HepG2 (cell line): ENCODE measurements at regions not wholly inside any gene's neighbourhood (a gene's known extent, or its start where the extent isn't known, plus 50 kb on each side); places are given as distances from the start of the nearest gene placed in this dataset.

Experiments
- ATAC-seq: fragments of 200-7000 bp; cut with Tn5 transposase; 3 replicates; pipeline ENCODE4 v1.9.1; 2020; ENCODE audit warnings: mild to moderate bottlenecking, moderate library complexity
- BruUV-seq: library from RNA; stranded (reverse); fragments of 400-500 nt; replicated peaks from 2 replicates; lab custom pipeline; 2021; lab: Mats Ljungman, UMichigan
- CTCF ChIA-PET: fragments of 300-600 bp; formaldehyde crosslinking; extraction: SDS; loops from one replicate; lab custom pipeline; 2021; ENCODE audit warnings: low total read pairs, inconsistent platforms, low intra/inter-chr PET ratio; lab: Yijun Ruan, JAX
- POLR2A ChIA-PET: fragments of 350-600 bp; sonication (Branson Sonifier 250); formaldehyde crosslinking; loops from one replicate; lab custom pipeline; 2020; ENCODE audit warnings: antibody characterized with exemption, inconsistent platforms; lab: Yijun Ruan, JAX
- DNase-seq: peaks from one replicate; pipeline ENCODE4 v3.0.0-alpha.2; 2015; ENCODE audit warnings: low spot score
- FAIRE-seq: peaks from 3 replicates; lab custom pipeline; 2011; peaks lifted over from hg19 to GRCh38; lab: Jason Lieb, UNC
- H2AFZ ChIP-seq: one replicate; pipeline ENCODE4 v1.6.1; 2011; ENCODE audit warnings: low read length, inconsistent platforms
- H3K27ac ChIP-seq: fragments of 300-600 bp; 3 replicates; pipeline ENCODE4 v1.8.0; 2011; ENCODE audit warnings: mixed run types, mild to moderate bottlenecking, mixed read lengths, low read length, inconsistent platforms; ENCODE audit not compliant: insufficient read depth; ENCODE audit errors: extremely low read length
- H3K27me3 ChIP-seq, 2 experiments: fragments of 200-600 bp in 1 of 2; 2 replicates in 1 of 2; 3 replicates in 1 of 2; pipeline versions ENCODE4 v1.6.0 to v1.8.0; 2011; ENCODE audit warnings: low read length in 2 of 2, mild to moderate bottlenecking in 2 of 2, moderate library complexity in 2 of 2, inconsistent platforms in 1 of 2; ENCODE audit not compliant: insufficient read depth in 2 of 2, control insufficient read depth in 1 of 2
- H3K36me3 ChIP-seq, 2 experiments: fragments of 200-600 bp in 1 of 2; replicated peaks in 1 of 2; 2 replicates in 1 of 2; 3 replicates in 1 of 2; pipeline versions ENCODE4 v1.5.1 to v1.8.0; 2011; ENCODE audit warnings: low read length in 2 of 2, inconsistent platforms in 1 of 2; ENCODE audit not compliant: insufficient read depth in 2 of 2, control insufficient read depth in 1 of 2
- H3K4me1 ChIP-seq: 2 replicates; pipeline ENCODE4 v1.5.1; 2012; ENCODE audit warnings: low read length, inconsistent platforms; ENCODE audit not compliant: insufficient read depth
- H3K4me2 ChIP-seq: 2 replicates; pipeline ENCODE4 v1.6.0; 2011; ENCODE audit warnings: low read depth, low read length, inconsistent platforms
- H3K4me3 ChIP-seq, 3 experiments: fragments of 200-600 bp in 1 of 3; sonication (generic), shearing (Covaris generic) in 1 of 3; replicated peaks in 1 of 3; 2 replicates each; pipeline ENCODE4 v1.5.1; 2011 to 2016; ENCODE audit warnings: low read length in 3 of 3, inconsistent platforms in 2 of 3, low read depth in 2 of 3, mild to moderate bottlenecking in 2 of 3, control low read depth in 1 of 3, mixed read lengths in 1 of 3; ENCODE audit not compliant: insufficient read depth in 1 of 3
- H3K79me2 ChIP-seq: one replicate; pipeline ENCODE4 v1.6.1; 2011; ENCODE audit warnings: low read length, inconsistent platforms; ENCODE audit not compliant: insufficient read depth
- H3K9ac ChIP-seq: 2 replicates; pipeline ENCODE4 v1.6.0; 2011; ENCODE audit warnings: mild to moderate bottlenecking, low read depth, low read length, inconsistent platforms; ENCODE audit not compliant: insufficient read depth
- H3K9me3 ChIP-seq: 2 replicates; pipeline ENCODE4 v1.5.1; 2012; ENCODE audit warnings: mild to moderate bottlenecking, low read length
- H4K20me1 ChIP-seq: 2 replicates; pipeline ENCODE4 v1.6.0; 2011; ENCODE audit warnings: inconsistent platforms, mild to moderate bottlenecking, low read length, moderate library complexity; ENCODE audit not compliant: insufficient read depth
- FOXM1 ChIP-seq: sonication (generic); formaldehyde crosslinking; IDR thresholded peaks from 2 replicates; pipeline ENCODE4 v1.5.0; 2020; ENCODE audit warnings: missing genetic modification reagents
- HNRNPUL1 ChIP-seq: fragments of 200-400 bp; formaldehyde crosslinking; IDR thresholded peaks from 2 replicates; pipeline ENCODE4 v1.6.1; 2017; ENCODE audit warnings: low read depth, mild to moderate bottlenecking, low read length, moderate library complexity
- HOXA5 ChIP-seq: sonication (generic); formaldehyde crosslinking; IDR thresholded peaks from 2 replicates; pipeline ENCODE4 v1.4.0; 2020; ENCODE audit warnings: missing genetic modification reagents
- MAZ ChIP-seq, 2 experiments: sonication (generic) in 1 of 2; formaldehyde crosslinking in 1 of 2; IDR thresholded peaks; 2 replicates each; pipeline versions ENCODE4 v1.5.0 to v1.6.1; 2012 to 2020; ENCODE audit warnings: low read depth in 2 of 2, mild to moderate bottlenecking in 2 of 2, borderline replicate concordance in 1 of 2, improper control_type of control experiment in 1 of 2, low read length in 1 of 2, missing genetic modification reagents in 1 of 2, moderate library complexity in 1 of 2
- SETDB1 ChIP-seq: sonication (generic); formaldehyde crosslinking; IDR thresholded peaks from 2 replicates; pipeline ENCODE4 v1.5.1; 2020; ENCODE audit warnings: missing genetic modification reagents, mild to moderate bottlenecking, borderline replicate concordance
- SYNCRIP ChIP-seq: fragments of 200-400 bp; formaldehyde crosslinking; IDR thresholded peaks from 2 replicates; pipeline ENCODE4 v1.6.1; 2018; ENCODE audit warnings: mild to moderate bottlenecking, low read depth, low read length; ENCODE audit not compliant: insufficient read depth
- ZNF552 ChIP-seq: sonication (generic); formaldehyde crosslinking; IDR thresholded peaks from 2 replicates; pipeline ENCODE4 v1.9.0; 2022; ENCODE audit warnings: missing genetic modification reagents, mild to moderate bottlenecking, borderline replicate concordance
- ZNF557 ChIP-seq: sonication (generic); formaldehyde crosslinking; IDR thresholded peaks from 2 replicates; pipeline ENCODE4 v1.4.0; 2020; ENCODE audit warnings: missing genetic modification reagents
- ZNF629 ChIP-seq: sonication (generic); formaldehyde crosslinking; conservative IDR thresholded peaks from 2 replicates; pipeline ENCODE4 v1.5.0; 2020; ENCODE audit warnings: missing genetic modification reagents
- ZNF652 ChIP-seq: IDR thresholded peaks from 2 replicates; pipeline ENCODE4 v1.6.1; 2016; ENCODE audit warnings: low read depth, borderline replicate concordance
- ZNF777 ChIP-seq: sonication (generic); formaldehyde crosslinking; IDR thresholded peaks from 2 replicates; pipeline ENCODE4 v1.4.0; 2020; ENCODE audit warnings: missing genetic modification reagents
- WGBS: methylation state at CpG from one replicate; pipeline ENCODE4 v1.1.6; 2017; ENCODE audit warnings: low lambda C conversion rate; 5-methylcytosine and 5-hydroxymethylcytosine counted together
- in situ Hi-C: cut with HindIII; loops from 2 replicates; pipeline ENCODE4 v1.10.0; 2017; ENCODE audit warnings: low pct_unique_long_range_greater_than_20kb; ENCODE audit not compliant: extremely low pct_ligation_motif_present
- intact Hi-C: fragments of 100-400 bp; cut with micrococcal nuclease; formaldehyde crosslinking; loops from one replicate; pipeline ENCODE4 v1.10.0; 2022; ENCODE audit not compliant: unreplicated experiment
- TF ChIP-seq, protein P1 (sequence below): sonication (generic); formaldehyde crosslinking; IDR thresholded peaks from one replicate; pipeline ENCODE4 v1.5.1; 2020; ENCODE audit warnings: mild to moderate bottlenecking, missing genetic modification reagents; ENCODE audit errors: not compliant biosample characterization

- TF ChIP-seq, protein P1, sequence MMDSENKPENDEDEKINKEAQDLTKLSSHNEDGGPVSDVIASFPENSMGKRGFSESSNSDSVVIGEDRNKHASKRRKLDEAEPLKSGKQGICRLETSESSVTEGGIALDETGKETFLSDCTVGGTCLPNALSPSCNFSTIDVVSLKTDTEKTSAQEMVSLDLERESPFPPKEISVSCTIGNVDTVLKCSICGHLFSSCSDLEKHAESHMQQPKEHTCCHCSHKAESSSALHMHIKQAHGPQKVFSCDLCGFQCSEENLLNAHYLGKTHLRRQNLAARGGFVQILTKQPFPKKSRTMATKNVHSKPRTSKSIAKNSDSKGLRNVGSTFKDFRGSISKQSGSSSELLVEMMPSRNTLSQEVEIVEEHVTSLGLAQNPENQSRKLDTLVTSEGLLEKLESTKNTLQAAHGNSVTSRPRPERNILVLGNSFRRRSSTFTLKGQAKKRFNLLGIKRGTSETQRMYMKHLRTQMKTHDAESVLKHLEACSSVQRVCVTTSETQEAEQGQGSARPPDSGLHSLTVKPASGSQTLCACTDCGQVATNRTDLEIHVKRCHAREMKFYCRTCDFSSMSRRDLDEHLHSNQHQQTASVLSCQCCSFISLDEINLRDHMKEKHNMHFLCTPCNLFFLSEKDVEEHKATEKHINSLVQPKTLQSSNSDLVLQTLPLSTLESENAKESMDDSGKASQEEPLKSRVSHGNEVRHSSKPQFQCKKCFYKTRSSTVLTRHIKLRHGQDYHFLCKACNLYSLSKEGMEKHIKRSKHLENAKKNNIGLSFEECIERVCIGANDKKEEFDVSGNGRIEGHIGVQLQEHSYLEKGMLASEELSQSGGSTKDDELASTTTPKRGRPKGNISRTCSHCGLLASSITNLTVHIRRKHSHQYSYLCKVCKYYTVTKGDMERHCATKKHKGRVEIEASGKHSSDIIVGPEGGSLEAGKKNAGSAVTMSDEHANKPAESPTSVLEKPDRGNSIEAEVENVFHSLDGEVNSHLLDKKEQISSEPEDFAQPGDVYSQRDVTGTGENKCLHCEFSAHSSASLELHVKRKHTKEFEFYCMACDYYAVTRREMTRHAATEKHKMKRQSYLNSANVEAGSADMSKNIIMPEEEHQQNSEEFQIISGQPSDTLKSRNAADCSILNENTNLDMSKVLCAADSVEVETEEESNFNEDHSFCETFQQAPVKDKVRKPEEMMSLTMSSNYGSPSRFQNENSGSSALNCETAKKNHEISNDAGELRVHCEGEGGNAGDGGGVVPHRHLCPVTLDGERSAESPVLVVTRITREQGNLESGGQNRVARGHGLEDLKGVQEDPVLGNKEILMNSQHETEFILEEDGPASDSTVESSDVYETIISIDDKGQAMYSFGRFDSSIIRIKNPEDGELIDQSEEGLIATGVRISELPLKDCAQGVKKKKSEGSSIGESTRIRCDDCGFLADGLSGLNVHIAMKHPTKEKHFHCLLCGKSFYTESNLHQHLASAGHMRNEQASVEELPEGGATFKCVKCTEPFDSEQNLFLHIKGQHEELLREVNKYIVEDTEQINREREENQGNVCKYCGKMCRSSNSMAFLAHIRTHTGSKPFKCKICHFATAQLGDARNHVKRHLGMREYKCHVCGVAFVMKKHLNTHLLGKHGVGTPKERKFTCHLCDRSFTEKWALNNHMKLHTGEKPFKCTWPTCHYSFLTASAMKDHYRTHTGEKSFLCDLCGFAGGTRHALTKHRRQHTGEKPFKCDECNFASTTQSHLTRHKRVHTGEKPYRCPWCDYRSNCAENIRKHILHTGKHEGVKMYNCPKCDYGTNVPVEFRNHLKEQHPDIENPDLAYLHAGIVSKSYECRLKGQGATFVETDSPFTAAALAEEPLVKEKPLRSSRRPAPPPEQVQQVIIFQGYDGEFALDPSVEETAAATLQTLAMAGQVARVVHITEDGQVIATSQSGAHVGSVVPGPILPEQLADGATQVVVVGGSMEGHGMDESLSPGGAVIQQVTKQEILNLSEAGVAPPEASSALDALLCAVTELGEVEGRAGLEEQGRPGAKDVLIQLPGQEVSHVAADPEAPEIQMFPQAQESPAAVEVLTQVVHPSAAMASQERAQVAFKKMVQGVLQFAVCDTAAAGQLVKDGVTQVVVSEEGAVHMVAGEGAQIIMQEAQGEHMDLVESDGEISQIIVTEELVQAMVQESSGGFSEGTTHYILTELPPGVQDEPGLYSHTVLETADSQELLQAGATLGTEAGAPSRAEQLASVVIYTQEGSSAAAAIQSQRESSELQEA (CRISPR knock-in tag) = no peak
- no peak for TF ChIP-seq ZNF652 (CRISPR knock-in tag)
These were observed 170.6 kb upstream of the EDNRA start (continued) for GRCh38 chr4:147310312-147310711.

DNA sequence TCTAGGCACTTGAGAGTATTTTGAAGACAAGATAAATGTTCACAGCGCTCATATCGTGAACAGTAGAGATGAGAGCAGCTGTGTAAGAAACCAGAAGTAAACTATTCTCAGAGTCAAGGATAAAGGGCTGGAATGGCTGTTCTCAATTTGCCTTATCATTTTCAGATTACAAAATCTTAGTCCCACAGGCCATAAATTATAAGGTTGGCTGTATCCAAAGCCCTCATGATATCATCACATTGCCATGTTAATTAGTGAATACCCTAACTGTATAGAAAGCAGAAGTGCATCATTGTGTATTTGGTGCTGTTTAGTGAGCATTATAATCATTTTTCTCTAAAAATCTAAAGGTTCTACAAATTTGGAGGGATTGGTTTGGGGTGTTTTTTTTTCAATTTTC, 168.9 kb upstream of the EDNRA start:
- H3K79me2 ChIP-seq = no peaks in the 10 kb centered on the region
- no peaks in the 10 kb centered on the region for H3K27me3 ChIP-seq
- no peaks in the 10 kb centered on the region for H3K4me1 ChIP-seq
- no peaks in the 10 kb centered on the region for H3K36me3 ChIP-seq
- no peak overlapping the region for H3K4me3 ChIP-seq
- no peaks in the 10 kb centered on the region for H3K9me3 ChIP-seq
- TF ChIP-seq HOXA5 (CRISPR knock-in tag) (no peak), ZNF629 (CRISPR knock-in tag) (no peak), FOXM1 (no peak), SETDB1 (CRISPR knock-in tag) (no peak), ZNF557 (CRISPR knock-in tag) (no peak), ZNF552 (no peak), SYNCRIP (no peak), MAZ (IDR thresholded peaks at IDR 0.05; ENCODE audit: borderline replicate concordance, low read depth, low read length) (no peak), MAZ (CRISPR knock-in tag; IDR thresholded peaks at IDR 0.05; ENCODE audit: low read depth) (no peak), HNRNPUL1 (no peak), ZNF777 (no peak)
- no peak overlapping the region for H3K27ac ChIP-seq
- no peak for ATAC-seq
- H3K4me2 ChIP-seq = no peak overlapping the region
- H3K9ac ChIP-seq = no peak overlapping the region
- no peaks in the 10 kb centered on the region for H4K20me1 ChIP-seq
- H2AFZ ChIP-seq = no peak overlapping the region
- POLR2A ChIA-PET = no interaction called here
- 2% methylated on average over 2 of the region's 2 CpGs for WGBS
- intact Hi-C loops (no loop called here), in situ Hi-C loops (no loop called here)
- no peak for DNase-seq
- no peak for FAIRE-seq
- CTCF ChIA-PET = no interaction called here
- no TSS peak for BruUV-seq
